ENCODE measurements at regions not wholly inside any gene's neighbourhood (a gene's known extent, or its start where the extent isn't known, plus 50 kb on each side); places are given as distances from the start of the nearest gene placed in this dataset.

DNA sequence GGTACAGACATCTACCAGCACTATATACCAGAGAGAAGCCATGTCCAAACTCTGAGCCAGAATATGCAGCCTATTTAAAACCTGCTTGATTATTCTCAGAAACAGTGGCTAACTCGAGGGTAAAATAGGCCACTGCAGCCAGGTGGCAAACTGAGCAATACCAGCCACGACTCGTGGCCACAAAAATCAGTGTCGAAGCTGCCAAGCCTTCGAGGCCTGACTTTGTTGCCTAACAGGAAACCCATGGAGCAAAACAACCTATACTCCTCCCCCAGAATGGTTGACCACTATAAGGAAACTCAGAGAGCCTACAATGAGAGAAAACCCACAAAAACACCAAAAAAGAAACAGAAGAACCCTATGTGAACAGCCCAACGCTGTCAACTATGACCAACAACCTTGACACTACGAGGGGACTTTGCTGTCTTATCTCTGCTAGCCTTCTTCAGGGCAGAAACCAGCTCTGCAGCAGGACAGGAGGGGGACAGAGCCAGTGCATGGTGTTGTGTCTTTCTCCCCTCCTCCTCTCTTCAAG is 133.8 kb downstream of the TMEM174 start:
- no peaks in the 10 kb centered on the region for H3K36me3 ChIP-seq
- H3K4me1 ChIP-seq: peaks cover 6 to 23% (median 14%) of the 10 kb centered on the region in 4 donors
- intact Hi-C loops (cut with DNase I; ENCODE audit: low total_unique reads): no loop called here
- no peak overlapping the region for H3K27ac ChIP-seq
- no peak for DNase-seq
- peaks cover 0 to 13% (median 0%) of the 10 kb centered on the region in 4 donors for H3K9me3 ChIP-seq
- 66 to 83% (median 74%) methylated on average over 7 of the region's 7 CpGs for WGBS, 5 donors
- H3K27me3 ChIP-seq: peaks cover 19 to 100% (median 63%) of the 10 kb centered on the region in 3 donors
- TF ChIP-seq EP300 (IDR thresholded peaks at IDR 0.05) (no peak), POLR2A (IDR thresholded peaks at IDR 0.05) (no peak), POLR2AphosphoS5 (IDR thresholded peaks at IDR 0.05) (no peak)
- TF ChIP-seq, protein P1, sequence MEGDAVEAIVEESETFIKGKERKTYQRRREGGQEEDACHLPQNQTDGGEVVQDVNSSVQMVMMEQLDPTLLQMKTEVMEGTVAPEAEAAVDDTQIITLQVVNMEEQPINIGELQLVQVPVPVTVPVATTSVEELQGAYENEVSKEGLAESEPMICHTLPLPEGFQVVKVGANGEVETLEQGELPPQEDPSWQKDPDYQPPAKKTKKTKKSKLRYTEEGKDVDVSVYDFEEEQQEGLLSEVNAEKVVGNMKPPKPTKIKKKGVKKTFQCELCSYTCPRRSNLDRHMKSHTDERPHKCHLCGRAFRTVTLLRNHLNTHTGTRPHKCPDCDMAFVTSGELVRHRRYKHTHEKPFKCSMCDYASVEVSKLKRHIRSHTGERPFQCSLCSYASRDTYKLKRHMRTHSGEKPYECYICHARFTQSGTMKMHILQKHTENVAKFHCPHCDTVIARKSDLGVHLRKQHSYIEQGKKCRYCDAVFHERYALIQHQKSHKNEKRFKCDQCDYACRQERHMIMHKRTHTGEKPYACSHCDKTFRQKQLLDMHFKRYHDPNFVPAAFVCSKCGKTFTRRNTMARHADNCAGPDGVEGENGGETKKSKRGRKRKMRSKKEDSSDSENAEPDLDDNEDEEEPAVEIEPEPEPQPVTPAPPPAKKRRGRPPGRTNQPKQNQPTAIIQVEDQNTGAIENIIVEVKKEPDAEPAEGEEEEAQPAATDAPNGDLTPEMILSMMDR (IDR thresholded peaks at IDR 0.05): no peak
- no peak overlapping the region for H3K4me3 ChIP-seq

DNA sequence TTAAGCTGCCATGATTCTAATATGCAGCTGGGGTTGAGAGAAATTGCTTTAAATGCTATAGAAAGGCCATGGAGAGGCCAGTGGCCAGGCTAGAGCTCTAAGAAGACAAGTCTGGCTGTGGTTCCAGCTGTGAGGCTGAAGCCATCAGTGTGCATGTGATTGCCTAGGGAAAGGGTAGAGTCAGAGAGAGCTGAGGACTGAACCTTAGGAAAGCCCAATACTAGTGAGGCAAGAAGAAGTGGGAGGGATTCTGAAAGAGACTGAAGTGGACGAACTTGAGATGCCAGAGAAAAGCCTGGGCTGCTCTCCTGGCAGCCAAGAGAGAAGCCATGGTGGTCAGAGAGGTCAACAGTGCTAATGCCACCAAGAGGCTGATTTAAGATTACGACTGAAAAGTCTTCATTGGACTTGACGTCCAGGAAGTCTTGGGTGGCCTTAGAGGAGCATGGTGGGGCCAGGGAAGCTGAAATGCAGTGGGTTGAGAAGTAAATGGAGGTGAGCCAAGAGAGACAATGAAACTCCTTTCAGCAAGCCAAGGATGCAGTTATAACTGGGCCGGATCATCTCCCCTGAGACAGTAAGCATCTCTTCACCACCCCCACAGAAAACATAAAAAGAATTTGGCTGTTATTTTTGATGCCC is 133.2 kb downstream of the TMEM174 start:
- Histone ChIP-seq H3K4me1 (peaks cover 7 to 17% (median 11%) of the 10 kb centered on the region in 4 donors), H3K9me3 (peaks cover 0 to 13% (median 0%) of the 10 kb centered on the region in 4 donors), H3K4me3 (no peak overlapping the region), H3K27me3 (peaks cover 21 to 100% (median 63%) of the 10 kb centered on the region in 3 donors), H3K27ac (no peak overlapping the region), H3K36me3 (no peaks in the 10 kb centered on the region)
- TF ChIP-seq EP300 (IDR thresholded peaks at IDR 0.05): no peak
- TF ChIP-seq POLR2A (IDR thresholded peaks at IDR 0.05): no peak
- no peak for TF ChIP-seq POLR2AphosphoS5 (IDR thresholded peaks at IDR 0.05)
- TF ChIP-seq, protein P1 (IDR thresholded peaks at IDR 0.05): no peak
- no peak for DNase-seq
- intact Hi-C loops (cut with DNase I; ENCODE audit: low total_unique reads): no loop called here
- 64 to 69% (median 68%) methylated on average over 4 of the region's 4 CpGs for WGBS, 5 donors

DNA sequence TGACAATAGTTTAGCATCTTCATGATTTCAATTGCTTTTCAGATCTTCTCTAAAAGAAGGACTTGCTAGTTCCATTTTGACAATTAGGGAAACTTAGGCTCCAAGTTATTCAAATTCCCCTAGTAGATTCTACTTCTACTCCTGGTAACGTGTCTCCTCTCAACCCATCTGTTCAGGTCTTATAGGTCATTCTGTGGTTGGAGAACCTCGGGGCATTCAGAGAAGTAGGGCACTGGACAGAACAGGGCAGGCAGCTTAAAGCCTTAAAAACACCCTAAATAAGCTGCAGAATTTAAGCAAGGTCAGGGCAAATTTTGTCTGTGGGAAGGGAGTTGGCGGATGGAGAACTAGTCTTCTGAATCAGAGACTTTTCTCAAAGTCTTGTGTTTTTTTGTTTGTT is 132.4 kb downstream of the TMEM174 start:
- H3K36me3 ChIP-seq: no peaks in the 10 kb centered on the region
- peaks cover 0 to 21% (median 0%) of the 10 kb centered on the region in 4 donors for H3K9me3 ChIP-seq
- WGBS, 5 donors: 74 to 82% (median 77%) methylated on average over 3 of the region's 3 CpGs
- H3K4me1 ChIP-seq: peaks cover 8 to 19% (median 13%) of the 10 kb centered on the region in 4 donors
- no peak overlapping the region for H3K4me3 ChIP-seq
- no peak for DNase-seq
- H3K27me3 ChIP-seq: peaks cover 27 to 100% (median 63%) of the 10 kb centered on the region in 3 donors
- intact Hi-C loops (cut with DNase I; ENCODE audit: low total_unique reads): no loop called here
- no peak overlapping the region for H3K27ac ChIP-seq
- TF ChIP-seq EP300 (IDR thresholded peaks at IDR 0.05) (no peak), POLR2A (IDR thresholded peaks at IDR 0.05) (no peak), POLR2AphosphoS5 (IDR thresholded peaks at IDR 0.05) (no peak)

DNA sequence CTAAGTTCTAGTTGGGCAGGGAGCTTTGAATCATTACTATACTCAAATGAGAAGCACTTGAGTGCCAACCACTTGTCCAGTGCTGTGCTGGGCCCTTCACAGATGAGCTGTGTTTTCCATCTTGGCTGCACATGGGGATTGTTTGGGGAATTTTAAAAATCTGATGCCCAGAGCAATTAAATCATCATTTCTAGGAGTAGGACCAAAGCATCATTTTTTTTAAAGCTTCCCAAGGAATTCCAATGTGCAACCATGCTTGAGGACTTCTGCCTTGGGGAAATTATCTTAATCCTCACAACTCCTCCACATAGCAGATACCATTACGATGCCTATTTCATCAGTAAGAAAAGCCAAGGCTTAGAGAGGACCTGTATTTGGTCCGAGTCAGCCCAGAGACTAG is 131.4 kb downstream of the TMEM174 start:
- peaks cover 31 to 100% (median 66%) of the 10 kb centered on the region in 3 donors for H3K27me3 ChIP-seq
- no peak overlapping the region for H3K27ac ChIP-seq
- DNase-seq: no peak
- intact Hi-C loops (cut with DNase I; ENCODE audit: low total_unique reads): no loop called here
- no peaks in the 10 kb centered on the region for H3K36me3 ChIP-seq
- H3K9me3 ChIP-seq: peaks cover 0 to 21% (median 0%) of the 10 kb centered on the region in 4 donors
- H3K4me3 ChIP-seq: no peak overlapping the region
- WGBS, 5 donors: 78 to 80% (median 79%) methylated on average over 2 of the region's 2 CpGs
- TF ChIP-seq, protein P1 (IDR thresholded peaks at IDR 0.05): no peak
- no peak for TF ChIP-seq POLR2AphosphoS5 (IDR thresholded peaks at IDR 0.05)
- no peak for TF ChIP-seq EP300 (IDR thresholded peaks at IDR 0.05)
- no peak for TF ChIP-seq POLR2A (IDR thresholded peaks at IDR 0.05)
- peaks cover 9 to 29% (median 20%) of the 10 kb centered on the region in 4 donors for H3K4me1 ChIP-seq

All from stomach (tissue), 8 donors.